ENCODE measurements at regions not wholly inside any gene's neighbourhood (a gene's known extent, or its start where the extent isn't known, plus 50 kb on each side); places are given as distances from the start of the nearest gene placed in this dataset.
A peak's percentile ranks its signal among the peaks of the same experiment; 100 is the strongest.

DNA sequence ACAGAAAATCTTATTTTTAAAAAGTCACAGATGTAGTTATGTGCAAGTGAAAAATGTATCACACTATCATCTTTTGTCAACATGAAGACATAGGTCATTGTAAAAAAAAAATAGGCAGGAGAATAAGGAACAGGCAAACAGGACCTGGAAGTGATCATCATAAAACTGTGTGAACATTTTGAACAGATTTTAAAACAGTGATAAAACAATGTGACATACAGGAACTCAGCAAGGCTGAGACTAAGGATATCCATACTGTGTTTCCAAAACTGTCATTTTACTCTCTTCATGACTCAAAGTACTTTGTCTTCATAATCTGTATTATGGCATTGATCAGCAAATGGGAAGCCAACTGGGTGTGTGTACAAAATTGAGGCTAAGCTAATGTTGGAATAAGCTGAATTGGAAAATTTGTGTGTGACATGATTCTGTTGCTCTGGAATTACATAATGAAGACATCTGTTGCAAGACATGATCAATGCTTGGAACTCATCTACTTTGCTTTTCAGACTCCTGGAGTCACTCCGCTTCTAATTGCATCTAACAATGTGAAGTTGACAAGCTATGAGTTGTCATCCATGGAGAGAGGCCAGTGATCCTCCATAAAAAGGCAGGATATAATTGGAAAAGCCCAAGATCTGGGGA lies 978.7 kb upstream of the NUDT12 start:
- Histone ChIP-seq H3K4me3 (ENCODE audit: low read depth in 2 of 2, low read length in 1 of 2) (no peak overlapping the region), H3K9me3 (no peaks in the 10 kb centered on the region; the same call in 1 of the 2 replicates), H3F3A (replicated peaks; ENCODE audit: insufficient read depth) (no peaks in the 10 kb centered on the region), H3K9ac (no peak overlapping the region), H2AFZ (ENCODE audit: low read depth) (no peak overlapping the region), H3K27me3 (ENCODE audit: insufficient read depth) (no peaks in the 10 kb centered on the region), H3K79me2 (ENCODE audit: insufficient read depth) (no peaks in the 10 kb centered on the region), H3K36me3 (replicated peaks in 1 of 2; ENCODE audit: control insufficient read depth in 1 of 2, insufficient read depth in 2 of 2, low read length in 1 of 2) (no peaks in the 10 kb centered on the region), H3K4me2 (no peak overlapping the region), H3K27ac (ENCODE audit: low read depth in 2 of 2, low read length in 1 of 2) (peak overlapping the region in 1 of 2 experiments; percentile 58; a peak in 1 of 4 replicates), H3K4me1 (ENCODE audit: control insufficient read depth in 1 of 2, insufficient read depth in 2 of 2, low read depth in 1 of 2, low read length in 1 of 2) (peaks cover 3 to 7% of the 10 kb centered on the region in 2 experiments; a peak in 3 of 4 replicates), H4K20me1 (ENCODE audit: insufficient read depth) (no peaks in the 10 kb centered on the region), H3K9me2 (no peaks in the 10 kb centered on the region)
- DNase-seq, result no peak
- TF ChIP-seq IRF3 (IDR thresholded peaks at IDR 0.05; ENCODE audit: low read depth, low read length) (no peak), FOSL2 (IDR thresholded peaks at IDR 0.05; ENCODE audit: borderline replicate concordance, low read depth) (no peak), NFIC (IDR thresholded peaks at IDR 0.05; ENCODE audit: borderline replicate concordance) (no peak), MAX (IDR thresholded peaks at IDR 0.05; ENCODE audit: low read depth) (no peak), EZH2phosphoT487 (IDR thresholded peaks at IDR 0.05; ENCODE audit: borderline replicate concordance, low read depth) (no peak), CHD2 (IDR thresholded peaks at IDR 0.05; ENCODE audit: low read length, partially characterized antibody) (no peak), MEF2A (IDR thresholded peaks at IDR 0.05; ENCODE audit: borderline replicate concordance, low read depth) (no peak), PBX3 (IDR thresholded peaks at IDR 0.05) (no peak), ZBTB33 (IDR thresholded peaks at IDR 0.05; ENCODE audit: borderline replicate concordance, low read depth) (no peak), MXI1 (IDR thresholded peaks at IDR 0.05; ENCODE audit: low read depth, low read length) (no peak), TCF12 (IDR thresholded peaks at IDR 0.05) (no peak), GABPA (IDR thresholded peaks at IDR 0.05; ENCODE audit: low read depth) (no peak), GATA2 (CRISPR knock-in tag; IDR thresholded peaks at IDR 0.05) (no peak), RFX5 (IDR thresholded peaks at IDR 0.05; ENCODE audit: low read length) (no peak), FOXJ3 (CRISPR knock-in tag; IDR thresholded peaks at IDR 0.05) (no peak), RCOR1 (IDR thresholded peaks at IDR 0.05; ENCODE audit: low read length) (no peak), YY1 (IDR thresholded peaks at IDR 0.05; ENCODE audit: low read depth) (no peak), SMC3 (IDR thresholded peaks at IDR 0.05; ENCODE audit: low read depth, low read length) (no peak), JUND (IDR thresholded peaks at IDR 0.05) (no peak)
- TF ChIP-seq, protein P1, sequence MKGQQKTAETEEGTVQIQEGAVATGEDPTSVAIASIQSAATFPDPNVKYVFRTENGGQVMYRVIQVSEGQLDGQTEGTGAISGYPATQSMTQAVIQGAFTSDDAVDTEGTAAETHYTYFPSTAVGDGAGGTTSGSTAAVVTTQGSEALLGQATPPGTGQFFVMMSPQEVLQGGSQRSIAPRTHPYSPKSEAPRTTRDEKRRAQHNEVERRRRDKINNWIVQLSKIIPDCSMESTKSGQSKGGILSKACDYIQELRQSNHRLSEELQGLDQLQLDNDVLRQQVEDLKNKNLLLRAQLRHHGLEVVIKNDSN (IDR thresholded peaks at IDR 0.05; ENCODE audit: borderline replicate concordance, low read depth), result no peak
- POLR2A ChIA-PET, result no interaction called here
- CTCF ChIA-PET, result no interaction called here
- WGBS (ENCODE audit: low lambda C conversion rate), result 82% methylated on average over 1 of the region's 1 CpG
